Adrenal gland (tissue), 9 donors: ENCODE measurements at regions not wholly inside any gene's neighbourhood (a gene's known extent, or its start where the extent isn't known, plus 50 kb on each side); places are given as distances from the start of the nearest gene placed in this dataset.

Experiments
- DNase-seq, 7 donors: peaks; one replicate each; pipeline ENCODE4 v3.0.0-alpha.2; 2019 to 2020
- H3K27ac ChIP-seq, 5 donors: fragments of 200-600 bp; sonication (generic) in 4 of 5; 1 replicate in 3 of 5; 2 replicates in 2 of 5; pipeline versions ENCODE4 v1.5.1 to v1.8.0; 2016 to 2020; ENCODE audit warnings: mild to moderate bottlenecking in 1 of 5
- H3K27me3 ChIP-seq: fragments of 200-600 bp; 2 replicates; pipeline ENCODE4 v1.8.0; 2021
- H3K36me3 ChIP-seq, 2 donors: fragments of 200-600 bp; replicated peaks in 1 of 2; 1 replicate in 1 of 2; 2 replicates in 1 of 2; pipeline versions ENCODE4 v1.5.1 to v1.8.0; 2018 to 2022
- H3K4me1 ChIP-seq, 2 donors: fragments of 200-600 bp; replicated peaks in 1 of 2; 1 replicate in 1 of 2; 2 replicates in 1 of 2; pipeline versions ENCODE4 v1.5.1 to v1.8.0; 2018 to 2021
- H3K4me3 ChIP-seq, 4 donors: fragments of 200-600 bp; sonication (generic) in 3 of 4; one replicate each; pipeline ENCODE4 v1.5.1; 2016 to 2018
- H3K9me3 ChIP-seq, 3 donors: fragments of 200-600 bp; sonication (generic) in 1 of 3; replicated peaks in 1 of 3; 1 replicate in 2 of 3; 2 replicates in 1 of 3; pipeline versions ENCODE4 v1.5.1 to v1.8.0; 2016 to 2021
- POLR2A ChIP-seq, 2 donors: fragments of 450-650 bp; IDR thresholded peaks; one replicate each; pipeline ENCODE4 v1.6.1; 2017; ENCODE audit warnings: antibody characterized with exemption in 2 of 2, mild to moderate bottlenecking in 2 of 2, moderate library complexity in 1 of 2
- WGBS, 4 donors: extraction: QIAGEN DNeasy Blood & Tissue Kit in 2 of 4; methylation state at CpG; one replicate each; pipeline versions ENCODE4 v1.1.5 to v1.1.7; 2013 to 2017; 5-methylcytosine and 5-hydroxymethylcytosine counted together
- intact Hi-C, 2 donors: fragments of 100-400 bp; cut with DNase I; formaldehyde crosslinking; loops; one replicate each; pipeline versions ENCODE4 v1.14.1 to v1.15.0; 2022 to 2023
- TF ChIP-seq, protein P1 (sequence below), 6 experiments: fragments of 450-650 bp in 4 of 6; fragments of 200-600 bp in 2 of 6; sonication (generic) in 1 of 6; IDR thresholded peaks; 1 replicate in 5 of 6; 2 replicates in 1 of 6; pipeline versions ENCODE4 v1.5.1 to v1.8.0; 2016 to 2021; ENCODE audit warnings: antibody characterized with exemption in 6 of 6, mild to moderate bottlenecking in 2 of 6, moderate library complexity in 1 of 6
- donor health status: healthy with polysubstance abuse.
- donor health status: Bipolar disorder and iron deficiency.
- donor health status: DM: yes; HTN: yes; CAD: no.
- donor health status: DM: no; HTN: no; CAD: no.
- donor health status: DM: no; HTN: no; CAD: no.

DNA sequence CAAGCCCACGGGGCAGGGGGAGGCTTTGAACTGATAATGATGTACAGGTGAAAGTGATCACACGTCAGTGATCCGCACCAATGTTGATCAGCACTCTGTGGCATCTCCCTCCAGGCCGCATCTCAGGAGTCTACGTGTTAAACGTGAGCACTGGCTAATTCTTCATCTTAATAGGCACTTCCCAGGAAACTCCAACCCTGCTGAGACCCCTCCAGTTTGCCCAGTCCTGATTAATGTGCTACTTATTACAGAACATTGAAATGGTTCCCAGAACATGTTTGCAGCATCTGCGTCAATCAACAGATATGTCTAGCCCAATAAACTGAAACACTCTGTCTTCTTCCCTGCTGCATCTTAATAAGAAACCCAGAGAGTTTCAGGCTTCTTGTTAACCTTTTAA, 298.4 kb downstream of the DEPDC1B start:
- no peak for TF ChIP-seq POLR2A (IDR thresholded peaks at IDR 0.05)
- TF ChIP-seq, protein P1, sequence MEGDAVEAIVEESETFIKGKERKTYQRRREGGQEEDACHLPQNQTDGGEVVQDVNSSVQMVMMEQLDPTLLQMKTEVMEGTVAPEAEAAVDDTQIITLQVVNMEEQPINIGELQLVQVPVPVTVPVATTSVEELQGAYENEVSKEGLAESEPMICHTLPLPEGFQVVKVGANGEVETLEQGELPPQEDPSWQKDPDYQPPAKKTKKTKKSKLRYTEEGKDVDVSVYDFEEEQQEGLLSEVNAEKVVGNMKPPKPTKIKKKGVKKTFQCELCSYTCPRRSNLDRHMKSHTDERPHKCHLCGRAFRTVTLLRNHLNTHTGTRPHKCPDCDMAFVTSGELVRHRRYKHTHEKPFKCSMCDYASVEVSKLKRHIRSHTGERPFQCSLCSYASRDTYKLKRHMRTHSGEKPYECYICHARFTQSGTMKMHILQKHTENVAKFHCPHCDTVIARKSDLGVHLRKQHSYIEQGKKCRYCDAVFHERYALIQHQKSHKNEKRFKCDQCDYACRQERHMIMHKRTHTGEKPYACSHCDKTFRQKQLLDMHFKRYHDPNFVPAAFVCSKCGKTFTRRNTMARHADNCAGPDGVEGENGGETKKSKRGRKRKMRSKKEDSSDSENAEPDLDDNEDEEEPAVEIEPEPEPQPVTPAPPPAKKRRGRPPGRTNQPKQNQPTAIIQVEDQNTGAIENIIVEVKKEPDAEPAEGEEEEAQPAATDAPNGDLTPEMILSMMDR (IDR thresholded peaks at IDR 0.05), result no peak
- no peak for DNase-seq
- Histone ChIP-seq H3K27ac (no peak overlapping the region), H3K36me3 (no peaks in the 10 kb centered on the region), H3K4me1 (no peaks in the 10 kb centered on the region), H3K9me3 (no peaks in the 10 kb centered on the region), H3K4me3 (no peak overlapping the region), H3K27me3 (no peaks in the 10 kb centered on the region)
- 58 to 72% (median 65%) methylated on average over 7 of the region's 7 CpGs for WGBS, 4 donors
- intact Hi-C loops, result no loop called here

DNA sequence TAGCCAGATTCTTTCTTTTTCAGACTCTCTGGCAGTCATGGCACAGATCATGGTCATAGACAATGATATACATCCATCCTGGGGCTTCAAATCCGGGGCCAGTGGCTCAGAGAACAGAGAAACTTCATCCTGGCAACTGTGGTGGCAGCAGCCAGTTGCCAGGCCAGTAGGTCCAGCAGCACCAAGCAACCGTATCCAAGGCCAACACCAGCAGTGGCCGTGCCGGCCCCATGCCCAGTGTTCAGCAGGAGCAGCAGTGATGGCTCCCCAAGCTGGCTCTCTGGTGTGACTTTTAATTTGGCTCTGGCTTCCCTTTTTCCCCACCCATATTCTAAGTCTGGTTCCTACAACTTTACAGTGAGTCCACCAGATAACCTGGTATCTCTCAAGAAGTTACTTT, 300.5 kb downstream of the DEPDC1B start:
- no peaks in the 10 kb centered on the region for H3K4me1 ChIP-seq
- intact Hi-C loops, result no loop called here
- WGBS, 4 donors, result 81 to 84% (median 82%) methylated on average over 4 of the region's 4 CpGs
- no peaks in the 10 kb centered on the region for H3K36me3 ChIP-seq
- TF ChIP-seq, protein P1 (IDR thresholded peaks at IDR 0.05), result no peak
- H3K27ac ChIP-seq, result no peak overlapping the region
- H3K9me3 ChIP-seq, result no peaks in the 10 kb centered on the region
- H3K27me3 ChIP-seq, result no peaks in the 10 kb centered on the region
- no peak overlapping the region for H3K4me3 ChIP-seq
- DNase-seq, result no peak

DNA sequence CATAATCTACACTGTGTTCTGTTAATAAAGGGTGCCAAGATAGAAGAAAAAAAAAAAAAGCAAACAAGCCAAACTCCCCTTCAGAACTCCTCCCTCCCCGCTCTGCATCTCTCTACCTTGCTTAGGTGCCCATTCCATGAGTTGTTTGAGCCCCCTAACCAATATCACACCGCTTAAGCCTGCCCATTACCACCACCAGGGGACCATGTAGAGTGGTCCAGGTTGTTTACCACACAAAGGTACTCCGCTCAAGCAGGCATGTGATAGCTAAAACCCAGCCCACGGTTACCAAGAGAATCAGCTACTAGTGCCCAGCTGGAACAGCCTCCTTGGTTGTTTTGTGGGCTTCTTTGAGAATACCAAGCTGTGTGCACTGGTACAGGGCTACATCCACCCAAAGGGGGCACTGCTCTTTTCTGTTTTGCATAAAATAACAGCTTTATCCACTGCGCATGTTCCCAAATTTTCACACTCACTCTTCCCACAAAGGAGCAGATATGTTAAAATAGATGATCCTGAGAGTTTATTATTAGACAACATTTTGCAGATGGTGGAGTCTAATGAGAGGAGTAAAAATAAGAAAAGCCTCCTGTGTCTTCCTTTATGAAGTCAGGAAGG, 304.1 kb downstream of the DEPDC1B start:
- intact Hi-C loops, result no loop called here
- DNase-seq, result no peak

DNA sequence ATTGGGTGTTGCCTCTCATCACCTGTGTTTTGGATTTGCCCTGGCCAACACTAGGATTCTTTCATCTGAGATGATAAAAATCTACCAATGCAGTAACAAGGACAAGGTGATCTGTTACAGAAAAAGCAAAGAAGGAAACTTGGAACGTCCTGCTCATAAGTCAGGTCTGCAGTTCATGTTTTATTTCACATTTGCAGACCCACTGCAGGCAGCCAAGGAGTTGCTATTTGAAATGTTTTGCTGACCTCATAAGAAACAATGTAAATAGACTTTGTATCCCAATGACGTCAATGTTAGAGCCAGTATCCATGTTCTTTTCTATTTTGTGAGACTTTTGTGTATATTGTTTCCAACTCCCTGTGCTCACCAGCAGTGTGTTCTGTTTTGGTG, 312.9 kb downstream of the DEPDC1B start:
- intact Hi-C loops, result no loop called here
- WGBS, 4 donors, result 31 to 46% (median 40%) methylated on average over 2 of the region's 2 CpGs

More for the DNA sequence above, 304.1 kb downstream of the DEPDC1B start:
- no peak for TF ChIP-seq POLR2A (IDR thresholded peaks at IDR 0.05)
- TF ChIP-seq, protein P1 (IDR thresholded peaks at IDR 0.05), result no peak
- Histone ChIP-seq H3K27me3 (no peaks in the 10 kb centered on the region), H3K4me3 (no peak overlapping the region), H3K4me1 (no peaks in the 10 kb centered on the region), H3K27ac (no peak overlapping the region), H3K9me3 (no peaks in the 10 kb centered on the region), H3K36me3 (no peaks in the 10 kb centered on the region)
- 80 to 85% (median 84%) methylated on average over 5 of the region's 5 CpGs for WGBS, 4 donors

More for the DNA sequence above, 312.9 kb downstream of the DEPDC1B start:
- Histone ChIP-seq H3K9me3 (no peaks in the 10 kb centered on the region), H3K27me3 (no peaks in the 10 kb centered on the region), H3K36me3 (no peaks in the 10 kb centered on the region), H3K4me1 (no peaks in the 10 kb centered on the region), H3K27ac (no peak overlapping the region), H3K4me3 (no peak overlapping the region)
- TF ChIP-seq, protein P1 (IDR thresholded peaks at IDR 0.05), result no peak
- no peak for TF ChIP-seq POLR2A (IDR thresholded peaks at IDR 0.05)
- DNase-seq, result no peak
